ENCODE measurements at regions not wholly inside any gene's neighbourhood (a gene's known extent, or its start where the extent isn't known, plus 50 kb on each side); places are given as distances from the start of the nearest gene placed in this dataset.

GRCh38 chr2:116444256-116444872 is 1370.1 kb upstream of the DDX18 start:
- DNase-seq: no peak
- intact Hi-C loops (cut with micrococcal nuclease; ENCODE audit: unreplicated experiment): no loop called here
- no peak overlapping the region for H3K4me3 Mint-ChIP-seq (ENCODE audit: unreplicated experiment)
- Histone ChIP-seq H3K27me3 (replicated peaks; ENCODE audit: control insufficient read depth, insufficient read depth, low read length) (no peaks in the 10 kb centered on the region), H3K9me3 (no peaks in the 10 kb centered on the region), H3K36me3 (ENCODE audit: control insufficient read depth, insufficient read depth, low read length) (no peaks in the 10 kb centered on the region), H3K4me1 (no peaks in the 10 kb centered on the region), H3K4me3 (ENCODE audit: low read depth, low read length) (no peak overlapping the region)
- no peak for TF ChIP-seq CTCF (IDR thresholded peaks at IDR 0.05; ENCODE audit: insufficient read depth in 1 of 2, low read depth in 1 of 2, low read length in 1 of 2, severe bottlenecking in 1 of 2, unreplicated experiment in 1 of 2)
- no peaks in the 10 kb centered on the region for H3K36me3 Mint-ChIP-seq (ENCODE audit: insufficient read depth, unreplicated experiment)
- H3K27me3 Mint-ChIP-seq (ENCODE audit: insufficient read depth, unreplicated experiment): no peaks in the 10 kb centered on the region
- CTCF ChIA-PET: no interaction called here
- no TSS peak for BruUV-seq (replicated peaks)
- H3K9me3 Mint-ChIP-seq (ENCODE audit: unreplicated experiment): peaks cover 40% of the 10 kb centered on the region
- POLR2A ChIA-PET: no interaction called here
- no peaks in the 10 kb centered on the region for H3K4me1 Mint-ChIP-seq (ENCODE audit: low read depth, unreplicated experiment)
- no peak overlapping the region for H3K27ac Mint-ChIP-seq (ENCODE audit: unreplicated experiment)

- Mint-ChIP-seq H3K9me3 (ENCODE audit: unreplicated experiment) (peaks cover 28% of the 10 kb centered on the region), H3K27ac (ENCODE audit: unreplicated experiment) (no peak overlapping the region), H3K4me1 (ENCODE audit: low read depth, unreplicated experiment) (no peaks in the 10 kb centered on the region), H3K4me3 (ENCODE audit: unreplicated experiment) (no peak overlapping the region), H3K36me3 (ENCODE audit: insufficient read depth, unreplicated experiment) (no peaks in the 10 kb centered on the region), H3K27me3 (ENCODE audit: insufficient read depth, unreplicated experiment) (no peaks in the 10 kb centered on the region)
- no peaks in the 10 kb centered on the region for H3K4me1 ChIP-seq
- BruUV-seq (replicated peaks): no TSS peak
- peaks cover 5% of the 10 kb centered on the region; the same call in 1 of the 2 replicates for H3K9me3 ChIP-seq
- no peak for DNase-seq
- ChIA-PET POLR2A (no interaction called here), CTCF (no interaction called here)
- intact Hi-C loops (cut with micrococcal nuclease; ENCODE audit: unreplicated experiment): no loop called here
- H3K4me3 ChIP-seq (ENCODE audit: low read depth, low read length): no peak overlapping the region
- H3K36me3 ChIP-seq (ENCODE audit: control insufficient read depth, insufficient read depth, low read length): no peaks in the 10 kb centered on the region
- no peak for TF ChIP-seq CTCF (IDR thresholded peaks at IDR 0.05; ENCODE audit: insufficient read depth in 1 of 2, low read depth in 1 of 2, low read length in 1 of 2, severe bottlenecking in 1 of 2, unreplicated experiment in 1 of 2)
- no peaks in the 10 kb centered on the region for H3K27me3 ChIP-seq (replicated peaks; ENCODE audit: control insufficient read depth, insufficient read depth, low read length)
These were observed 1363.5 kb upstream of the DDX18 start for GRCh38 chr2:116450990-116451389.

- H3K27me3 Mint-ChIP-seq (ENCODE audit: insufficient read depth, unreplicated experiment): no peaks in the 10 kb centered on the region
- BruUV-seq (replicated peaks): no TSS peak
- CTCF ChIA-PET: no interaction called here
- POLR2A ChIA-PET: no interaction called here
- Histone ChIP-seq H3K4me3 (ENCODE audit: low read depth, low read length) (no peak overlapping the region), H3K27me3 (replicated peaks; ENCODE audit: control insufficient read depth, insufficient read depth, low read length) (no peaks in the 10 kb centered on the region), H3K4me1 (no peaks in the 10 kb centered on the region), H3K9me3 (peaks cover 5% of the 10 kb centered on the region; the same call in 1 of the 2 replicates), H3K36me3 (ENCODE audit: control insufficient read depth, insufficient read depth, low read length) (no peaks in the 10 kb centered on the region)
- H3K36me3 Mint-ChIP-seq (ENCODE audit: insufficient read depth, unreplicated experiment): no peaks in the 10 kb centered on the region
- no peak for TF ChIP-seq CTCF (IDR thresholded peaks at IDR 0.05; ENCODE audit: insufficient read depth in 1 of 2, low read depth in 1 of 2, low read length in 1 of 2, severe bottlenecking in 1 of 2, unreplicated experiment in 1 of 2)
- H3K9me3 Mint-ChIP-seq (ENCODE audit: unreplicated experiment): peaks cover 26% of the 10 kb centered on the region
- H3K4me3 Mint-ChIP-seq (ENCODE audit: unreplicated experiment): no peak overlapping the region
- no peak for DNase-seq
- no peaks in the 10 kb centered on the region for H3K4me1 Mint-ChIP-seq (ENCODE audit: low read depth, unreplicated experiment)
- intact Hi-C loops (cut with micrococcal nuclease; ENCODE audit: unreplicated experiment): no loop called here
- H3K27ac Mint-ChIP-seq (ENCODE audit: unreplicated experiment): no peak overlapping the region
These were observed 1361.8 kb upstream of the DDX18 start for GRCh38 chr2:116452651-116453050.
